ENCODE measurements at regions not wholly inside any gene's neighbourhood (a gene's known extent, or its start where the extent isn't known, plus 50 kb on each side); places are given as distances from the start of the nearest gene placed in this dataset.

DNA sequence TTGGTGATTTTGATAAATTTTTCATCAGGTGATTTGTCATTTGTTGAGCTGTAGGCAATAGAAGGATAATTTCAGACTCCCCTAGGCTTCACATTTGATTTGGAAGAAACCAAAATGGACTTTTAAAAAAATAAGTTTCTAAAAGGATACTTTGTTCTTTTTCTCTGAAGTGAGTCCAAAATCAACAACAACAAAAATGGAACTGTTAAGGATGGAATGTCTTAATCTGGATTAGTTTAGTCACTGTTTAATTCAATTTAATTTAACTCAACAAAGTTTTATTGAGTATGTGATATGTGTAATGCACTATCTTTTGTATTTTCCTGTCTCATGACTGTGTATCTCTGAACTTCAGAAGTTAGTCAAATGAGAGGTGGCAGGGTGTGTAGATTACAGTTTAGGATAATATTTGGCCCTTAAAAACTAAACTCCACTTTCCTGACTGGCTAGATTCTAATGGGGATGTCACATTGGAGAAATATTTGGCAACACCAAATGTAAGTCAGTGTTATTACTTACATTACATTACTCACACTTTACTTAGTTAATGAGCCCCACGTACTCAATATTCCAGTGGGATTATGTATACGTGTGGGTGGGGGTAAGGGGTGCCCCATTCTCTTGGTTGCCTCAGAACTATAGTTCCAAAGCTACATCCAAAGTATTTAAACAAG is 209.7 kb downstream of the BCAT1 start:
- H3K9me3 Mint-ChIP-seq, result no peaks in the 10 kb centered on the region
- peaks cover 19% of the 10 kb centered on the region for H3K4me1 Mint-ChIP-seq (ENCODE audit: low read depth)
- no peak overlapping the region for H3K4me3 Mint-ChIP-seq
- DNase-seq, result no peak
- H3K27me3 Mint-ChIP-seq (ENCODE audit: low read depth), result no peaks in the 10 kb centered on the region
- ATAC-seq, result no peak
- H3K36me3 Mint-ChIP-seq (ENCODE audit: insufficient read depth), result no peaks in the 10 kb centered on the region

DNA sequence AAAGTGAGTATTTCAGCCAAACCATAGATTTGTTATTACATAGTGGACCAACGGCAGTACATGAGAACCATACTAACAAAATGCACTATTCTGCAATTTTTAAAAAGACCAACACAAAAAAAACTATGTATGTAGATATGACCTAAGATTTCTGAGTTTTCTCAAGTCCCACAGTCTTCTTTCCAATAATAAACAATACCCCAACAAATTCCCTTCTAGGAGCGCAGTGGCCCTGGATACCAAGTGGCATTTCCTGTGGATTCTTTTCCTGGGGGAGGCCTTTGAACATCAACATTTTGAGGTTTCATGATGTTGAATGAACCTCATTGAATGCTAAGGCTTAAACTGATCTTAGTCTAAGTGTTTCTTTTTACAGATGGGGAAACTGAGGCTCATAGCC is 210.5 kb downstream of the BCAT1 start:
- no peaks in the 10 kb centered on the region for H3K27me3 Mint-ChIP-seq (ENCODE audit: low read depth)
- H3K9me3 Mint-ChIP-seq, result no peaks in the 10 kb centered on the region
- DNase-seq (no peak), ATAC-seq (no peak)
- H3K36me3 Mint-ChIP-seq (ENCODE audit: insufficient read depth), result no peaks in the 10 kb centered on the region
- H3K4me3 Mint-ChIP-seq, result no peak overlapping the region
- peaks cover 19% of the 10 kb centered on the region for H3K4me1 Mint-ChIP-seq (ENCODE audit: low read depth)

DNA sequence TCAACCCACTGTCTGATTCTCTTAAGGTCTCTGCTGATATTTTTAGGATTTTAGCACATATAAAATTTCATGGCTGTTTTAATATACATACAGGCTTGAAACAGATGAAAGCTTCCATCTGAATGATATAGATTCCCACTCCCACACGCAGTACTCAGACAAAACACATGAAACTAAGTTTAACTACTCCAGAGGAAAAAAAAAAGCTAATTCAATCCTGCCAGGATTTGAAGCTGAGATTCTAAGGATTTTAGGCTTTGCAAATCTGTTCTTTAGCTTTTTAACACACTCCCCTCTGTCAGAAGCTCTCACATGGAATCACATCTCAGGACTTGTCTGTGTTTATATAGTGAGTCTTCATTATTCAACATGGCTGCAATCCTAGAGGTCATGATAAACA is 217.3 kb downstream of the BCAT1 start:
- no peaks in the 10 kb centered on the region for H3K36me3 Mint-ChIP-seq (ENCODE audit: insufficient read depth)
- no peak for DNase-seq
- peaks cover 17% of the 10 kb centered on the region for H3K4me1 Mint-ChIP-seq (ENCODE audit: low read depth)
- no peak for ATAC-seq
- H3K9me3 Mint-ChIP-seq, result no peaks in the 10 kb centered on the region
- H3K27me3 Mint-ChIP-seq (ENCODE audit: low read depth), result no peaks in the 10 kb centered on the region
- H3K4me3 Mint-ChIP-seq, result no peak overlapping the region

DNA sequence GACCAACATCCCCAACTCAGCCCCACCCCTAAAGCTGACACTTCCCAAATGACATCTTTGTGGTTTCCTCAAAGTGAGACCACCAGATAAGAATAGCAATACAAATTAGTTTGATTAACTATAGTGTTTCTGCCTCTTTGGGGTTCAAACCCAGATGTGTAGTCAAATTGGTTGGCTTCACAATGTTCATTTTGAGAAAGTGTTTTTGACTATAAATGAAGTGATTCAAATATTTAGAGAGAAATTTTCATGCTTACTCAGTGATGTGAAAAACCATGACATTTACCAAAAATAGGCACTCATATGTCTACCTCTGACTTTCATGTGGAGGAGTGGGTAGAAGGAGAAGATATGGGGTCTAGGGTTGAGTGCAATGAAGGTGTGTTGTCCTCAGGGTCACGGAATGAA is 218.4 kb downstream of the BCAT1 start:
- Mint-ChIP-seq H3K36me3 (ENCODE audit: insufficient read depth) (no peaks in the 10 kb centered on the region), H3K4me1 (ENCODE audit: low read depth) (peaks cover 17% of the 10 kb centered on the region), H3K4me3 (no peak overlapping the region), H3K9me3 (no peaks in the 10 kb centered on the region), H3K27me3 (ENCODE audit: low read depth) (no peaks in the 10 kb centered on the region)
- ATAC-seq, result peak; percentile 83 to 91
- no peak for DNase-seq

DNA sequence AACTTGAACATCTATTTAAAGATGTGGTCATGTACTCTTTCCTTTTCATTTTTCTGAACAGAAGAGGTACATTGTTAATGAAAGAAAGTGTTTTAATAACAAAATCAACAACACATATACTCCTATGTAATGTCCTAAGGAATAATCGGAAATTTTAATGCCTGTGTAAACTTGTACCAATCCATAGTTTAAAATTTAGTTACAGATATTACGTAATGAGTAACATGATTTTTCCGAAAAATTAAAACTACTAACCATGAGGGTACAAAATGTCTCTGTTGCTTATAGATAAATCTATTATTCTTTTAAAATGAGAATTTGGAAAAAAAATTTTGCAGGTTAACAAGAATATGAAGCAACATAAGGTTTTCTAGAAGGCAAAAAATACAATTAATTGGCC is 220.1 kb downstream of the BCAT1 start:
- Mint-ChIP-seq H3K36me3 (ENCODE audit: insufficient read depth) (no peaks in the 10 kb centered on the region), H3K4me1 (ENCODE audit: low read depth) (peaks cover 25% of the 10 kb centered on the region), H3K27me3 (ENCODE audit: low read depth) (no peaks in the 10 kb centered on the region), H3K4me3 (no peak overlapping the region), H3K9me3 (no peaks in the 10 kb centered on the region)
- DNase-seq (no peak), ATAC-seq (no peak)

DNA sequence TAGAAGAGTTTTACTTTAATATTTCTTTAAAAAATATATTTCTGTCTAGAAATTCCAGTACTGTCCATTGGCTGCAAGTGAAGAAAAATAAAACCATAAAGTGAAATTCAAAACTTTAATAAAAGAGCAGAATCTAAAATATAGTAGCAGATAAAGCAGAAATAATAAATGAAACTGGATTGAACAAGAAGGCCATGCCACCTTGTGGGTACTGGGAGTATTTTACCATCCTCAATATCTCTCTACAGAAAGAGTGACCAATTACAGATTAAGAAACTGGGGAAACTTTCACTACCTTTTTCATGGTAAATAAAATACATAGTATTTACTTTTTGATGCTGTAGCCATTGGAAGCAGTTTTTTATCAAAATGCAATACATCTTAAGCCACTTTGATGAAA is 220.5 kb downstream of the BCAT1 start:
- peaks cover 25% of the 10 kb centered on the region for H3K4me1 Mint-ChIP-seq (ENCODE audit: low read depth)
- no peak for ATAC-seq
- H3K9me3 Mint-ChIP-seq, result no peaks in the 10 kb centered on the region
- no peaks in the 10 kb centered on the region for H3K36me3 Mint-ChIP-seq (ENCODE audit: insufficient read depth)
- H3K4me3 Mint-ChIP-seq, result no peak overlapping the region
- no peak for DNase-seq
- H3K27me3 Mint-ChIP-seq (ENCODE audit: low read depth), result no peaks in the 10 kb centered on the region

DNA sequence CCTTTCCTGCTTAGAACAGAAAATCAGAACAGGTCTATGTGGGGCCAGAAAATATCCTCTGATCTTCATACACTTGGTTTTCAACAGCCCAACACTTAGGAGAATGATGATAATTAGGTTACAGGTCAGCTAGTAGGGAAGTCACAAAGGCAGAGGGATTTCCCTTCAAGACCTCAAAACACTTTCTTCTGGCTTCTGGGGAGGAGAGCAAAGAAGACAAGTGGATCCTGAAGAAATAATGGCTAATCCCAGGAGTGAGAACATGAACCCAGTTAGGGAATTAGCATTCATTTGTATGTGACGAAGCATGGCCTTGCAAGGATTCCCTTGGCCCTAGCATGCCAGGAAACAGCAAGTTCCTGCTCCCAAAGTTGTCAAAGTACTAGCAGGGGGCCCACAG is 223.3 kb downstream of the BCAT1 start:
- Mint-ChIP-seq H3K27me3 (ENCODE audit: low read depth) (no peaks in the 10 kb centered on the region), H3K9me3 (no peaks in the 10 kb centered on the region), H3K36me3 (ENCODE audit: insufficient read depth) (no peaks in the 10 kb centered on the region), H3K4me3 (no peak overlapping the region), H3K4me1 (ENCODE audit: low read depth) (peaks cover 18% of the 10 kb centered on the region)
- DNase-seq (no peak), ATAC-seq (no peak)

DNA sequence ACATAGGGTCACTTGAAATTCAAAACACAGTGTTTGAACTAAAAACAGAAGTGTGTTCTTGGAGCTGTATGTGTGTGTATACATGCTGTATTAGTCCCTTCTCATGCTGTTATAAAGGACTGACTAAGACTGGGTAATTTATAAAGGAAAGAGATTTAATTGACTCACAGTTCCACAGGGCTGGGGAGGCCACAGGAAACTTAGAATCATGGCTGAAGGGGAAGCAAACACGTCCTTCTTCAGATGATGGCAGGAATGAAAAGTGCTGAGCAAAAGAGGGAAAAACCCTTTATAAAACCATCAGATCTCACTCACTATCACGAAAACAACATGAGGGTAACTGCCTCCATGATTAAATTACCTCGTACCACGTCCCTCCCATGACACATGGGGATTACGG is 224.1 kb downstream of the BCAT1 start:
- DNase-seq (no peak), ATAC-seq (peak; percentile 81 to 90)
- Mint-ChIP-seq H3K4me3 (no peak overlapping the region), H3K36me3 (ENCODE audit: insufficient read depth) (no peaks in the 10 kb centered on the region), H3K4me1 (ENCODE audit: low read depth) (peaks cover 15% of the 10 kb centered on the region), H3K9me3 (no peaks in the 10 kb centered on the region), H3K27me3 (ENCODE audit: low read depth) (no peaks in the 10 kb centered on the region)

DNA sequence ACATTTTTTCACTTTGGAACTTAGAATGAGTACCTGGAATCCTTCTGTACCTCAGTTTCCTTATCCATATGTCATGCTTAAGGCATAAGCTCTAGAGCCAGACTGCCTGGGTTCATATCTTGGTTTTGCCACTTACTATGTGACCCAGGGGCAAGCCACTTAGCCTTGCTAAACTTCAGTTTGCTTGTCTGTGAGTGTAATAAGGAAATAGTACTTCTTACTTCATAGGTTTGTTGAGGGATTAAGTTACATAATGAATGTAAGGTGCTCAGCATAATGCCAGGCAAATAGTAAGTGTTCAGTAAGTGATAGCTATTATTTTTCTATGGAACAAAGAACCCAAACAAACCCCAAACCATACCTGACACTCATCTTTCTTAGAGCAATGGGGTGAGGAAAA is 225.1 kb downstream of the BCAT1 start:
- no peaks in the 10 kb centered on the region for H3K27me3 Mint-ChIP-seq (ENCODE audit: low read depth)
- no peaks in the 10 kb centered on the region for H3K36me3 Mint-ChIP-seq (ENCODE audit: insufficient read depth)
- peaks cover 21% of the 10 kb centered on the region for H3K4me1 Mint-ChIP-seq (ENCODE audit: low read depth)
- H3K9me3 Mint-ChIP-seq, result no peaks in the 10 kb centered on the region
- DNase-seq (no peak), ATAC-seq (no peak)
- H3K4me3 Mint-ChIP-seq, result no peak overlapping the region

DNA sequence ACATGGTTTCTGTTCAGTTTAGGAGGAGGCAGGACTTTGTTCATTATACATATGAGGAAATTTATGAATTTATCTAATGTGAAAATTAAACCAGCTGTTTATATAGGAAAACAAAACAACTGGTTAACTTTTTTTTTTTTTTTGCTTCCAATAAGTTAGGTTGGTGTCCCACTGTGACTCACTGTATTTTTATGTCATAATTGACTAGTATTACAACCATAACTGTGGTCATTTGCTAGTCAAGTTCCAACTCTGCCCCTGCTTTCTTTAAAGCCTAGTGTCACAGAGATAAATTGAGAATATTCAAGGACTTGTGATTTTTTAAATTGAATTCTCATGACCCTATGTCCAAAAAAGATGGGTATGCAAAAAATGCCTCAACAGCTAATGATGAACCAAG is 227.7 kb downstream of the BCAT1 start:
- H3K4me1 Mint-ChIP-seq (ENCODE audit: low read depth), result peaks cover 28% of the 10 kb centered on the region
- ATAC-seq, result no peak
- DNase-seq, result no peak
- H3K27me3 Mint-ChIP-seq (ENCODE audit: low read depth), result no peaks in the 10 kb centered on the region
- H3K36me3 Mint-ChIP-seq (ENCODE audit: insufficient read depth), result no peaks in the 10 kb centered on the region
- no peaks in the 10 kb centered on the region for H3K9me3 Mint-ChIP-seq
- H3K4me3 Mint-ChIP-seq, result no peak overlapping the region

DNA sequence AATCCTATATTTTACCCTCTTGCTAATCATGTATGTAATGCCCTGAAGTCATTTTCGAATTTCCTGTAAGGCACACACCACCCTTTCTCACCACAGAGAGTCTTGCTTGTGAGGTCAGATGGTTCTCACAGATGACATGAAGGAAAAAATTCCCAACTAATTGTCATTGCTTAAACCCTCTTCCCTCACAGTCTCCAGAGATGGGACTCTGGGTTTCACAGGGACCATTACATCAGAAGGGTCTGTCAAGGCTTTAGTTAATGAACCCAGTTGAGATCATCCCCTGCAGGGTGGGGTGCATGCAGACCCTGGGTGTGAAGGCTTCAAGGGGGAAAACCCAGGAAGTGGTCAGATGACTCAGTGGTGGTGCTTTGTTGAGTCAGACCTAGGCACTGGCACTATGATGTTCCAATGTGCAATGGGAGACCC is 229.6 kb downstream of the BCAT1 start:
- no peak overlapping the region for H3K4me3 Mint-ChIP-seq

DNA sequence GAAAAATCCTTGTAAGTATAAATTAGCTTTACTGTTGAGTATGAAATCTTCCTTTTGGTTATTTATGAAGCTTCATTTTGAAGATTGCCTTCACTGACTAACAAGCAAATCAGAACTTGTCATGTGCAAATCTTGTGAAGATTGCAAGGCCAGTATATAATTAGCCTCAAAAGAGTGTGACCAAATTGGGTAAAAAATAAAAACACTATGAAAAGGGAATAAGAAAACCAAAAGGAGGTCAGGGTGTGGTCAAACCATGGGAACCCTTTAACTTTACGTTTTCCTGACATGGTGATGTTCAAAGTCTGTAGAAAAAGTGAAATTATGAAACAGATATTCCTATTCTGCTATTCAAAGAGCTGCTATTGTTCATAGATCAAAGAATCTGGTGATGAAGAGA is 230.3 kb downstream of the BCAT1 start:
- Mint-ChIP-seq H3K27me3 (ENCODE audit: low read depth) (no peaks in the 10 kb centered on the region), H3K4me1 (ENCODE audit: low read depth) (peaks cover 19% of the 10 kb centered on the region), H3K4me3 (no peak overlapping the region), H3K36me3 (ENCODE audit: insufficient read depth) (no peaks in the 10 kb centered on the region), H3K9me3 (no peaks in the 10 kb centered on the region)
- DNase-seq, result no peak
- ATAC-seq, result no peak

More for the DNA sequence above, 229.6 kb downstream of the BCAT1 start:
- no peaks in the 10 kb centered on the region for H3K36me3 Mint-ChIP-seq (ENCODE audit: insufficient read depth)
- H3K27me3 Mint-ChIP-seq (ENCODE audit: low read depth), result no peaks in the 10 kb centered on the region
- DNase-seq (peak; percentile 11), ATAC-seq (peak; percentile 95 to 96)
- H3K9me3 Mint-ChIP-seq, result no peaks in the 10 kb centered on the region
- peaks cover 23% of the 10 kb centered on the region for H3K4me1 Mint-ChIP-seq (ENCODE audit: low read depth)

DNA sequence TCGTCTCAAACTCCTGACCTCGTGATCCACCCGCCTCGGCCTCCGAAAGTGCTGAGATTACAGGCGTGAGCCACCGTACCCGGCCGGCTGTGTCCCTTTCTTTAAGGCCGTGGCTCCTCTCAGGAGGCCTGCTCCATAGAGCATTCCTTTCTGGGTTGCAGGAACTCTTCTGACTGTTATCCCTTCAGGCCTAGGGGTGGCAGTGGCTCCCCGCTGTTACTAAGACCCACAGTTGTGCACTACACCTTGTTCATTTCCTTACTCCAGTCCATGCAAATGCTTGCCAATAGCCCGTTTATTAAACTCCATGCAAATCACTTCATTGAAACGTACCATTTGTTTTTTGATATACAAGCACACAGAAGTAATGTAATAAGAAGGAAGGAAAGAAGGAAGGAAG is 234.7 kb downstream of the BCAT1 start:
- Mint-ChIP-seq H3K36me3 (ENCODE audit: insufficient read depth) (no peaks in the 10 kb centered on the region), H3K4me3 (no peak overlapping the region), H3K27me3 (ENCODE audit: low read depth) (no peaks in the 10 kb centered on the region), H3K4me1 (ENCODE audit: low read depth) (peaks cover 14% of the 10 kb centered on the region), H3K9me3 (no peaks in the 10 kb centered on the region)
- DNase-seq (no peak), ATAC-seq (no peak)

DNA sequence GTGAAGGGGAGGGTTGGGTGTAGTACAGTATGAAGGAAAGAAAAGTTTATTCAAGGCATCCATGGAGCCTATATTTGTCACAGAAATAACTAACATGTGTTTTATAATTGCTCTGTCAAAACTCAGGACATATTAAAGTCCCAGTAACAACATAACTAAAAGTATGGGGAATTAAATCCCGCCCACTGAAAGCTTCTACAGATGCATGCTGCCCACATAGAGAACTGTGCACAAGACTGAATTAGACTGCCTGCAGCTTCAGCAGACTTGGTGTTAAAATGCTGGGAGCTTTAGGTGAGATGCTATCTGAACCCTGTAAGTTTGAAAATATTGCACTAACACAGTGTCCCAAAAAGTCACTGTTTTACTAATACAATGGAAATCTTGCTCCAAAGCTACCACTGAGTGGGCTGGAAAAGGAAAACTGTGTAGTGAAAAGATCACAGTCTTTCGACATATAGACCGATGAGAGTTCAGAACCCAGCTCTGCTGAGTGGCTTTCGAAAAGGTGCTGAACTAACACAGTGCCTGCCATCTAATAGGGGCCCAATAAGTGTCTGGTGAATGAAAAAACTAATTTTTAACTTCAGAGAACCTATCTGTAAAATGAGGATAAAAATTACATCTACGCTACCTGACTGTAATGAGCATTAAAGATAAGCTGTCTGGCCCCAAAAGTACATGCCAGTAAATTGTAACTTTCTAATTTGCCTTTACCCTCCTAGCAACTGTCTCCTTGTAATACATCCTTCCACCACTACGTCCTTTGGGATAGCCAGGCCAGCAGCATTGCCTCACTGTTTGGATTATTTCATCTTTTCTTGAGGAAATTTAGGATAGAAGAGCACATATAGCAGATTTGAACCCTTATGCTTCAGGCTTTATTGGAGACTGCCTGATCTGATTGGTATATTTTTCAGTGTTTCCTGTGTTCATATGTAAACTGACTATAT is 237.6 kb downstream of the BCAT1 start:
- no peak overlapping the region for H3K4me3 Mint-ChIP-seq
- no peak for ATAC-seq
- DNase-seq, result no peak
- no peaks in the 10 kb centered on the region for H3K9me3 Mint-ChIP-seq
- no peaks in the 10 kb centered on the region for H3K36me3 Mint-ChIP-seq (ENCODE audit: insufficient read depth)
- no peaks in the 10 kb centered on the region for H3K27me3 Mint-ChIP-seq (ENCODE audit: low read depth)
- H3K4me1 Mint-ChIP-seq (ENCODE audit: low read depth), result peaks cover 3% of the 10 kb centered on the region

DNA sequence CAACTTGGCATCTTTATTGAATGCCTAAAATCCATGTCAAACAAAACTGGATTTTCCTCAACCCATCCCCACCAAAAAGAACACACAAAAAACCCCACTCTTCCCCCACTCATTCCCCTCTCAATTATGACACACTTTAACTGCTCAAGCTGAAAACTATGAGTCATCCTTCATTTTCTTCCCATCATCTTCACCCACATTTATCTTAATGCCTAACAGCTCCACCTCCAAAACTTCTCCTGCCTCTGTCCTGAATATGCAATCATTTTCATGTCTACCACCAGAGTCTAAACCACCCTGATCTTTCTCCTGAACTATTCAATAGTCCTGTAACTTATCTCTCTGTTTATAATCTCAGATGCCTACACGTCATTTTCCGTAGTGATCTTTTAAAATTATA is 239.7 kb downstream of the BCAT1 start:
- H3K36me3 Mint-ChIP-seq (ENCODE audit: insufficient read depth), result no peaks in the 10 kb centered on the region

More for the DNA sequence above, 239.7 kb downstream of the BCAT1 start:
- Mint-ChIP-seq H3K4me3 (no peak overlapping the region), H3K9me3 (no peaks in the 10 kb centered on the region), H3K27me3 (ENCODE audit: low read depth) (no peaks in the 10 kb centered on the region), H3K4me1 (ENCODE audit: low read depth) (peaks cover 13% of the 10 kb centered on the region)
- no peak for DNase-seq
- ATAC-seq, result peak; percentile 58 to 60
